HG03108 (cell line): ENCODE measurements at regions not wholly inside any gene's neighbourhood (a gene's known extent, or its start where the extent isn't known, plus 50 kb on each side); places are given as distances from the start of the nearest gene placed in this dataset.

Source experiments
- ATAC-seq: cut with Tn5 transposase; IDR thresholded peaks from one replicate; pipeline ENCODE4 v1.9.1; 2021; ENCODE audit warnings: moderate library complexity; ENCODE audit not compliant: unreplicated experiment

GRCh38 chr5:86768699-86769202 lies 151.0 kb downstream of the COX7C start:
- no peak for ATAC-seq

GRCh38 chr5:86780018-86780417 lies 162.3 kb downstream of the COX7C start:
- no peak for ATAC-seq

GRCh38 chr5:86786955-86787354 lies 169.2 kb downstream of the COX7C start:
- no peak for ATAC-seq

- no peak for ATAC-seq
Measured at GRCh38 chr5:86795659-86796058, 177.9 kb downstream of the COX7C start.

GRCh38 chr5:86797677-86798076 lies 179.9 kb downstream of the COX7C start:
- no peak for ATAC-seq

GRCh38 chr5:86806206-86806605 lies 188.5 kb downstream of the COX7C start:
- no peak for ATAC-seq

- ATAC-seq: no peak
Measured at GRCh38 chr5:86807046-86808031, 189.6 kb downstream of the COX7C start.

- no peak for ATAC-seq
Measured at GRCh38 chr5:86814315-86814714, 196.6 kb downstream of the COX7C start.

GRCh38 chr5:86814907-86815306 lies 197.2 kb downstream of the COX7C start:
- no peak for ATAC-seq

- no peak for ATAC-seq
Measured at GRCh38 chr5:86824637-86825036, 206.9 kb downstream of the COX7C start.

- ATAC-seq: no peak
Measured at GRCh38 chr5:86831128-86831527, 213.4 kb downstream of the COX7C start.

- no peak for ATAC-seq
Measured at GRCh38 chr5:86833868-86834267, 216.1 kb downstream of the COX7C start.

- no peak for ATAC-seq
Measured at GRCh38 chr5:86837610-86838009, 219.9 kb downstream of the COX7C start.

GRCh38 chr5:86838083-86838482 lies 220.3 kb downstream of the COX7C start:
- no peak for ATAC-seq

- ATAC-seq: no peak
Measured at GRCh38 chr5:86841000-86841644, 223.4 kb downstream of the COX7C start.

- no peak for ATAC-seq
Measured at GRCh38 chr5:86858442-86858841, 240.7 kb downstream of the COX7C start.

GRCh38 chr5:86861512-86861911 lies 243.8 kb downstream of the COX7C start:
- ATAC-seq: no peak

GRCh38 chr5:86862093-86862492 lies 244.4 kb downstream of the COX7C start:
- ATAC-seq: no peak

GRCh38 chr5:86864051-86864450 lies 246.3 kb downstream of the COX7C start:
- ATAC-seq: no peak

GRCh38 chr5:86865256-86865785 lies 247.6 kb downstream of the COX7C start:
- ATAC-seq: no peak

GRCh38 chr5:86866036-86866435 lies 248.3 kb downstream of the COX7C start:
- no peak for ATAC-seq

GRCh38 chr5:86869268-86869667 lies 251.5 kb downstream of the COX7C start:
- ATAC-seq: no peak
